MM.1S (cell line): ENCODE measurements at regions not wholly inside any gene's neighbourhood (a gene's known extent, or its start where the extent isn't known, plus 50 kb on each side); places are given as distances from the start of the nearest gene placed in this dataset.

Experiments used
- DNase-seq: peaks from one replicate; pipeline ENCODE4 v3.0.0-alpha.2; 2015
- H2AFZ ChIP-seq: fragments of 300-600 bp; sonication (generic); 2 replicates; pipeline ENCODE4 v1.6.0; 2016; ENCODE audit warnings: antibody characterized with exemption, low read length
- H3F3A ChIP-seq: fragments of 300-600 bp; sonication (generic); 2 replicates; pipeline ENCODE4 v1.6.1; 2016; ENCODE audit warnings: mild to moderate bottlenecking, antibody characterized with exemption, low read length, moderate library complexity, mixed read lengths; ENCODE audit not compliant: insufficient read depth
- H3K27ac ChIP-seq: fragments of 300-600 bp; sonication (generic); 2 replicates; pipeline ENCODE4 v1.5.1; 2016; ENCODE audit warnings: mild to moderate bottlenecking, low read length
- H3K27me3 ChIP-seq: fragments of 300-600 bp; sonication (generic); replicated peaks from 2 replicates; pipeline ENCODE4 v1.6.0; 2016; ENCODE audit warnings: low read length; ENCODE audit not compliant: insufficient read depth
- H3K36me3 ChIP-seq: fragments of 300-600 bp; sonication (generic); replicated peaks from 2 replicates; pipeline ENCODE4 v1.6.1; 2016; ENCODE audit warnings: mild to moderate bottlenecking, low read length, mixed read lengths; ENCODE audit not compliant: insufficient read depth
- H3K4me1 ChIP-seq: fragments of 300-600 bp; sonication (generic); 2 replicates; pipeline ENCODE4 v1.6.1; 2016; ENCODE audit warnings: low read length, mixed read lengths
- H3K4me2 ChIP-seq: fragments of 300-600 bp; sonication (generic); 2 replicates; pipeline ENCODE4 v1.6.0; 2016; ENCODE audit warnings: low read depth, low read length
- H3K4me3 ChIP-seq: fragments of 300-600 bp; sonication (generic); 2 replicates; pipeline ENCODE4 v1.5.1; 2016; ENCODE audit warnings: low read length, mixed read lengths
- H3K79me2 ChIP-seq: fragments of 300-600 bp; sonication (generic); 2 replicates; pipeline ENCODE4 v1.6.1; 2016; ENCODE audit warnings: mixed run types, low read length, mixed read lengths
- H3K9ac ChIP-seq: fragments of 300-600 bp; sonication (generic); 2 replicates; pipeline ENCODE4 v1.6.1; 2016; ENCODE audit warnings: low read length, mixed read lengths
- H3K9me2 ChIP-seq: fragments of 300-600 bp; sonication (generic); replicated peaks from 2 replicates; pipeline ENCODE4 v1.6.1; 2016; ENCODE audit warnings: mild to moderate bottlenecking, low read length, mixed read lengths; ENCODE audit not compliant: insufficient read depth
- H3K9me3 ChIP-seq: fragments of 300-600 bp; sonication (generic); replicated peaks from 2 replicates; pipeline ENCODE4 v1.6.1; 2016; ENCODE audit warnings: mild to moderate bottlenecking, low read length, mixed read lengths; ENCODE audit not compliant: insufficient read depth
- H4K20me1 ChIP-seq: fragments of 300-600 bp; sonication (generic); 2 replicates; pipeline ENCODE4 v1.6.1; 2016; ENCODE audit warnings: mild to moderate bottlenecking, low read length, moderate library complexity, mixed read lengths; ENCODE audit not compliant: insufficient read depth
- EZH2 ChIP-seq: fragments of 300-600 bp; sonication (generic); optimal IDR thresholded peaks from 2 replicates; pipeline ENCODE3; 2017; ENCODE audit warnings: low read depth, mild to moderate bottlenecking, antibody characterized with exemption, low read length, mixed read lengths
- EZH2phosphoT487 ChIP-seq: fragments of 300-600 bp; sonication (generic); IDR thresholded peaks from 2 replicates; pipeline ENCODE4 v1.6.1; 2018; ENCODE audit warnings: antibody characterized with exemption, low read length
- TF ChIP-seq, protein P1 (sequence below): fragments of 300-600 bp; sonication (generic); IDR thresholded peaks from 2 replicates; pipeline ENCODE4 v1.5.1; 2016; ENCODE audit warnings: antibody characterized with exemption, low read length, mixed read lengths

- no peak overlapping the region for H3K27ac ChIP-seq
- no peaks in the 10 kb centered on the region for H3K4me1 ChIP-seq
- H4K20me1 ChIP-seq, result no peaks in the 10 kb centered on the region
- H2AFZ ChIP-seq, result no peak overlapping the region
- H3K4me2 ChIP-seq, result no peak overlapping the region
- H3K9ac ChIP-seq, result no peak overlapping the region
- H3K79me2 ChIP-seq, result no peaks in the 10 kb centered on the region
- no peak for DNase-seq
- H3K27me3 ChIP-seq, result no peaks in the 10 kb centered on the region
- H3K4me3 ChIP-seq, result no peak overlapping the region
- no peaks in the 10 kb centered on the region for H3K9me3 ChIP-seq
- no peaks in the 10 kb centered on the region for H3K36me3 ChIP-seq
- TF ChIP-seq, protein P1, sequence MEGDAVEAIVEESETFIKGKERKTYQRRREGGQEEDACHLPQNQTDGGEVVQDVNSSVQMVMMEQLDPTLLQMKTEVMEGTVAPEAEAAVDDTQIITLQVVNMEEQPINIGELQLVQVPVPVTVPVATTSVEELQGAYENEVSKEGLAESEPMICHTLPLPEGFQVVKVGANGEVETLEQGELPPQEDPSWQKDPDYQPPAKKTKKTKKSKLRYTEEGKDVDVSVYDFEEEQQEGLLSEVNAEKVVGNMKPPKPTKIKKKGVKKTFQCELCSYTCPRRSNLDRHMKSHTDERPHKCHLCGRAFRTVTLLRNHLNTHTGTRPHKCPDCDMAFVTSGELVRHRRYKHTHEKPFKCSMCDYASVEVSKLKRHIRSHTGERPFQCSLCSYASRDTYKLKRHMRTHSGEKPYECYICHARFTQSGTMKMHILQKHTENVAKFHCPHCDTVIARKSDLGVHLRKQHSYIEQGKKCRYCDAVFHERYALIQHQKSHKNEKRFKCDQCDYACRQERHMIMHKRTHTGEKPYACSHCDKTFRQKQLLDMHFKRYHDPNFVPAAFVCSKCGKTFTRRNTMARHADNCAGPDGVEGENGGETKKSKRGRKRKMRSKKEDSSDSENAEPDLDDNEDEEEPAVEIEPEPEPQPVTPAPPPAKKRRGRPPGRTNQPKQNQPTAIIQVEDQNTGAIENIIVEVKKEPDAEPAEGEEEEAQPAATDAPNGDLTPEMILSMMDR, result no peak
- TF ChIP-seq EZH2 (no peak), EZH2phosphoT487 (no peak)
- H3F3A ChIP-seq, result no peaks in the 10 kb centered on the region
- no peaks in the 10 kb centered on the region for H3K9me2 ChIP-seq
Measured at GRCh38 chr5:130937046-130937445, 228.0 kb downstream of the HINT1 start.

GRCh38 chr5:130923543-130924124 is 241.4 kb downstream of the HINT1 start:
- Histone ChIP-seq H3K36me3 (no peaks in the 10 kb centered on the region), H2AFZ (no peak overlapping the region), H3K9ac (no peak overlapping the region), H3K4me3 (no peak overlapping the region), H3F3A (no peaks in the 10 kb centered on the region), H3K27me3 (no peaks in the 10 kb centered on the region), H3K27ac (no peak overlapping the region), H3K9me3 (no peaks in the 10 kb centered on the region), H3K4me1 (no peaks in the 10 kb centered on the region), H3K9me2 (no peaks in the 10 kb centered on the region), H4K20me1 (no peaks in the 10 kb centered on the region), H3K79me2 (no peaks in the 10 kb centered on the region), H3K4me2 (no peak overlapping the region)
- TF ChIP-seq, protein P1, result no peak
- no peak for TF ChIP-seq EZH2phosphoT487
- no peak for TF ChIP-seq EZH2
- DNase-seq, result no peak

DNA sequence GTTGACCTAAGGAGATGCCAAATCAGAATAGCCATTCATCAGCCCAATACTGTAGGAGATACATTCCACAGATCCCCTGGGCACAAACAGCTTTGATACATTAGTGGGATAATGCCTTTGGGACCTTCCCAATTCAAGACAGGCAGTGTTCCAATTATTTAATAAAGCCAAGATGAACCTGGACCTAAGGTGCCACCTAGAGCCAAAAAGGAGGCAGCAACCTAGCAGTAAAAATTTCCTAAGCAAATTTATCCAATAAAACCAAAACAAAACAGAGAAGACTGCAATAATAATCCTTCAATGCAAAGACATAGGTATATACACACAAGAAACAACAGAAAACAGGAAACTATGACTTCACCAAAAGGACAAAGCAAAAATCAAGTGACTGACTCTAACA is 253.0 kb downstream of the HINT1 start:
- no peaks in the 10 kb centered on the region for H3F3A ChIP-seq
- H3K36me3 ChIP-seq, result no peaks in the 10 kb centered on the region
- H3K9ac ChIP-seq, result no peak overlapping the region
- H3K27ac ChIP-seq, result no peak overlapping the region
- no peaks in the 10 kb centered on the region for H3K79me2 ChIP-seq
- TF ChIP-seq EZH2 (no peak), EZH2phosphoT487 (no peak)
- TF ChIP-seq, protein P1, result no peak
- no peaks in the 10 kb centered on the region for H3K9me2 ChIP-seq
- no peaks in the 10 kb centered on the region for H3K4me1 ChIP-seq
- no peaks in the 10 kb centered on the region for H3K9me3 ChIP-seq
- no peak overlapping the region for H3K4me2 ChIP-seq
- H4K20me1 ChIP-seq, result no peaks in the 10 kb centered on the region
- H3K4me3 ChIP-seq, result no peak overlapping the region
- H3K27me3 ChIP-seq, result no peaks in the 10 kb centered on the region
- DNase-seq, result no peak
- H2AFZ ChIP-seq, result no peak overlapping the region
